ENCODE measurements at regions not wholly inside any gene's neighbourhood (a gene's known extent, or its start where the extent isn't known, plus 50 kb on each side); places are given as distances from the start of the nearest gene placed in this dataset.

DNA sequence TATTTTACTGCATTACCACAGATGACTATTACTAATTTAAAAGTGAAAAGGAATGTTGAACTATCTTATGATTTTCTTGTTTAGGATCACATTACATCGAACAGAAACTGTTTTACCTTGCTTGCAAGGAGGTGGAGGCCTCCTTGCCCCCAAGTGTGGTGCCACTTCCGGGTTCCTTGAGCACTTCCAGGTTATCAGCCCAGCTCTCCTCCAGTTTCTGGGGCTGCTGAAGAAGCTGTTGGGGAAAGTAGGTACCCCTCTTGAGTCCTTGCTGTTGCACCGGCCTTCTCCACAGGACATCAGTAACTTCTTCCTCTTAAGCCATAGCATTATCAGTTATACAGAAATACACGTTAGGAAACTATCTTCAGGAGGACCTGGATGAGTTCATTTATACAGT is 278.2 kb downstream of the DMRT2 start:
- TF ChIP-seq POLR2AphosphoS5 (IDR thresholded peaks at IDR 0.05; ENCODE audit: low read depth, low read length) (no peak), YY1 (IDR thresholded peaks at IDR 0.05; ENCODE audit: extremely low read depth, insufficient replicate concordance, low read depth, low read length) (no peak)
- TF ChIP-seq, protein P1, sequence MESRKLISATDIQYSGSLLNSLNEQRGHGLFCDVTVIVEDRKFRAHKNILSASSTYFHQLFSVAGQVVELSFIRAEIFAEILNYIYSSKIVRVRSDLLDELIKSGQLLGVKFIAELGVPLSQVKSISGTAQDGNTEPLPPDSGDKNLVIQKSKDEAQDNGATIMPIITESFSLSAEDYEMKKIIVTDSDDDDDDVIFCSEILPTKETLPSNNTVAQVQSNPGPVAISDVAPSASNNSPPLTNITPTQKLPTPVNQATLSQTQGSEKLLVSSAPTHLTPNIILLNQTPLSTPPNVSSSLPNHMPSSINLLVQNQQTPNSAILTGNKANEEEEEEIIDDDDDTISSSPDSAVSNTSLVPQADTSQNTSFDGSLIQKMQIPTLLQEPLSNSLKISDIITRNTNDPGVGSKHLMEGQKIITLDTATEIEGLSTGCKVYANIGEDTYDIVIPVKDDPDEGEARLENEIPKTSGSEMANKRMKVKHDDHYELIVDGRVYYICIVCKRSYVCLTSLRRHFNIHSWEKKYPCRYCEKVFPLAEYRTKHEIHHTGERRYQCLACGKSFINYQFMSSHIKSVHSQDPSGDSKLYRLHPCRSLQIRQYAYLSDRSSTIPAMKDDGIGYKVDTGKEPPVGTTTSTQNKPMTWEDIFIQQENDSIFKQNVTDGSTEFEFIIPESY (IDR thresholded peaks at IDR 0.05; ENCODE audit: extremely low read depth, insufficient replicate concordance, low read length): no peak
- CTCF ChIA-PET: no interaction called here
- no TSS peak for BruUV-seq (replicated peaks)

DNA sequence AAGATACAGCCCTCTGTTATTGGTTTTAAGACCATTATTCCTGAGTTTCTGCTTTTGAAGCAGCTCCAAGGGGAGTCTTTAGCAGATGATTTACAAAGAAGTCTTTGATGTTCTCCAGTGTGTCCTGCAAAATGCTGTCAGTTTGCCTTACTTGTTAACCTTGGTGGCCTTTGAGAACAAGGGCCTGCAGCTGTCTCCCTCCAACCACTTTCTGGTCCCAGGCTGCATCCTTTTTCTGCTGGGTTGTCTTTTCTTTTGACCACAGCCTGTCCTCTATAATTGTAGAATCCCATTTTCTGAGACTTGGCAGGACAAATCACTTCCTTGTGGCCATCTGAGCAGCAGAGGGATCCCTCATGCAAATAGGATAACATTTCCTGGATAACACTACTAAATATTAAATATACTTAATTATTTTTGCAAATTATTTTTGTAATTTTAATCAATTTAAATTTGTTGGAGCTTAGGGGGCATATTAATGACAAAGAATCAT is 281.4 kb downstream of the DMRT2 start:
- ATAC-seq: no peak
- ChIA-PET RAD21 (ENCODE audit: low non-redundant PET in 1 of 2, low total read pairs in 2 of 2, uncharacterized antibody in 2 of 2, unreplicated experiment in 2 of 2) (no interaction called here), POLR2A (no interaction called here), CTCF (no interaction called here)
- no peaks in the 10 kb centered on the region for H3K4me1 ChIP-seq (ENCODE audit: control insufficient read depth in 1 of 2, insufficient read depth in 2 of 2, low read length in 2 of 2)
- no peak for DNase-seq (ENCODE audit: low read depth, low spot score)
- no peak overlapping the region for H3K9ac ChIP-seq (ENCODE audit: low read length)
- H3K9me3 ChIP-seq (ENCODE audit: control insufficient read depth in 1 of 2, insufficient read depth in 1 of 2, low read depth in 1 of 2, low read length in 2 of 2): peaks cover 0 to 14% of the 10 kb centered on the region in 2 experiments; a peak in 2 of 4 replicates
- no peak overlapping the region for H3K27ac ChIP-seq (ENCODE audit: low read depth, low read length)
- no peaks in the 10 kb centered on the region for H4K20me1 ChIP-seq (ENCODE audit: insufficient read depth)
- H3K27me3 ChIP-seq (ENCODE audit: insufficient read depth, low read length): no peaks in the 10 kb centered on the region
- no peaks in the 10 kb centered on the region for H3K36me3 ChIP-seq (ENCODE audit: control insufficient read depth in 1 of 2, insufficient read depth in 2 of 2, low read length in 2 of 2)
- no peaks in the 10 kb centered on the region for H3K9me2 ChIP-seq (ENCODE audit: insufficient read depth)
- H2AFZ ChIP-seq (ENCODE audit: low read depth, low read length, poor library complexity, severe bottlenecking): no peak overlapping the region
- TF ChIP-seq CEBPB (IDR thresholded peaks at IDR 0.05; ENCODE audit: low read depth): no peak
- no peak for TF ChIP-seq ZNF274 (IDR thresholded peaks at IDR 0.05; ENCODE audit: low read depth, low read length)
- no peak for TF ChIP-seq SRF (IDR thresholded peaks at IDR 0.05; ENCODE audit: low read depth)
- TF ChIP-seq, protein P2, sequence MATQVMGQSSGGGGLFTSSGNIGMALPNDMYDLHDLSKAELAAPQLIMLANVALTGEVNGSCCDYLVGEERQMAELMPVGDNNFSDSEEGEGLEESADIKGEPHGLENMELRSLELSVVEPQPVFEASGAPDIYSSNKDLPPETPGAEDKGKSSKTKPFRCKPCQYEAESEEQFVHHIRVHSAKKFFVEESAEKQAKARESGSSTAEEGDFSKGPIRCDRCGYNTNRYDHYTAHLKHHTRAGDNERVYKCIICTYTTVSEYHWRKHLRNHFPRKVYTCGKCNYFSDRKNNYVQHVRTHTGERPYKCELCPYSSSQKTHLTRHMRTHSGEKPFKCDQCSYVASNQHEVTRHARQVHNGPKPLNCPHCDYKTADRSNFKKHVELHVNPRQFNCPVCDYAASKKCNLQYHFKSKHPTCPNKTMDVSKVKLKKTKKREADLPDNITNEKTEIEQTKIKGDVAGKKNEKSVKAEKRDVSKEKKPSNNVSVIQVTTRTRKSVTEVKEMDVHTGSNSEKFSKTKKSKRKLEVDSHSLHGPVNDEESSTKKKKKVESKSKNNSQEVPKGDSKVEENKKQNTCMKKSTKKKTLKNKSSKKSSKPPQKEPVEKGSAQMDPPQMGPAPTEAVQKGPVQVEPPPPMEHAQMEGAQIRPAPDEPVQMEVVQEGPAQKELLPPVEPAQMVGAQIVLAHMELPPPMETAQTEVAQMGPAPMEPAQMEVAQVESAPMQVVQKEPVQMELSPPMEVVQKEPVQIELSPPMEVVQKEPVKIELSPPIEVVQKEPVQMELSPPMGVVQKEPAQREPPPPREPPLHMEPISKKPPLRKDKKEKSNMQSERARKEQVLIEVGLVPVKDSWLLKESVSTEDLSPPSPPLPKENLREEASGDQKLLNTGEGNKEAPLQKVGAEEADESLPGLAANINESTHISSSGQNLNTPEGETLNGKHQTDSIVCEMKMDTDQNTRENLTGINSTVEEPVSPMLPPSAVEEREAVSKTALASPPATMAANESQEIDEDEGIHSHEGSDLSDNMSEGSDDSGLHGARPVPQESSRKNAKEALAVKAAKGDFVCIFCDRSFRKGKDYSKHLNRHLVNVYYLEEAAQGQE (IDR thresholded peaks at IDR 0.05; ENCODE audit: low read depth): no peak
- TF ChIP-seq FOSL1 (IDR thresholded peaks at IDR 0.05; ENCODE audit: low read depth): no peak
- no peaks in the 10 kb centered on the region for H3K79me2 ChIP-seq (ENCODE audit: insufficient read depth, low read length)
- no TSS peak for BruUV-seq (replicated peaks)
- no peak overlapping the region for H3K4me2 ChIP-seq (ENCODE audit: low read length)
- intact Hi-C loops (cut with micrococcal nuclease): no loop called here
- H3K4me3 ChIP-seq (replicated peaks in 1 of 2; ENCODE audit: low read depth in 1 of 2, low read length in 2 of 2): no peak overlapping the region

More for the DNA sequence above, 278.2 kb downstream of the DMRT2 start:
- Histone ChIP-seq H3K9me2 (ENCODE audit: insufficient read depth) (no peaks in the 10 kb centered on the region), H3K4me2 (ENCODE audit: low read length) (no peak overlapping the region), H3K27me3 (ENCODE audit: insufficient read depth, low read length) (no peaks in the 10 kb centered on the region), H3K36me3 (ENCODE audit: control insufficient read depth in 1 of 2, insufficient read depth in 2 of 2, low read length in 2 of 2) (no peaks in the 10 kb centered on the region), H3K9me3 (ENCODE audit: control insufficient read depth in 1 of 2, insufficient read depth in 1 of 2, low read depth in 1 of 2, low read length in 2 of 2) (peaks cover under 1 to 7% of the 10 kb centered on the region in 2 experiments; a peak in 2 of 4 replicates), H4K20me1 (ENCODE audit: insufficient read depth) (no peaks in the 10 kb centered on the region), H2AFZ (ENCODE audit: low read depth, low read length, poor library complexity, severe bottlenecking) (no peak overlapping the region), H3K4me1 (ENCODE audit: control insufficient read depth in 1 of 2, insufficient read depth in 2 of 2, low read length in 2 of 2) (no peaks in the 10 kb centered on the region), H3K9ac (ENCODE audit: low read length) (no peak overlapping the region), H3K4me3 (replicated peaks in 1 of 2; ENCODE audit: low read depth in 1 of 2, low read length in 2 of 2) (no peak overlapping the region), H3K27ac (ENCODE audit: low read depth, low read length) (no peak overlapping the region), H3K79me2 (ENCODE audit: insufficient read depth, low read length) (no peaks in the 10 kb centered on the region)
- ChIA-PET RAD21 (ENCODE audit: low non-redundant PET in 1 of 2, low total read pairs in 2 of 2, uncharacterized antibody in 2 of 2, unreplicated experiment in 2 of 2) (no interaction called here), POLR2A (no interaction called here)
- DNase-seq (ENCODE audit: low read depth, low spot score) (no peak), ATAC-seq (no peak)
- intact Hi-C loops (cut with micrococcal nuclease): no loop called here

Data from HCT116 (cell line).